SK-N-SH (cell line): ENCODE measurements at regions not wholly inside any gene's neighbourhood (a gene's known extent, or its start where the extent isn't known, plus 50 kb on each side); places are given as distances from the start of the nearest gene placed in this dataset.

Source experiments
- EZH2phosphoT487 ChIP-seq: fragments of 200-600 bp; sonication (generic); IDR thresholded peaks from 2 replicates; pipeline ENCODE4 v1.6.1; 2017; ENCODE audit warnings: low read depth, mixed run types, mild to moderate bottlenecking, antibody characterized with exemption, moderate library complexity, borderline replicate concordance
- GABPA ChIP-seq: IDR thresholded peaks from 2 replicates; pipeline ENCODE4 v1.4.0; 2012; ENCODE audit warnings: low read depth, mild to moderate bottlenecking
- SMC3 ChIP-seq: IDR thresholded peaks from 2 replicates; pipeline ENCODE4 v1.6.1; 2012; ENCODE audit warnings: low read depth, low read length, improper control_type of control experiment
- TF ChIP-seq, protein P1 (sequence below): fragments of 200-600 bp; sonication (generic); IDR thresholded peaks from 2 replicates; pipeline ENCODE4 v1.6.1; 2017; ENCODE audit warnings: antibody characterized with exemption, mild to moderate bottlenecking, moderate library complexity

DNA sequence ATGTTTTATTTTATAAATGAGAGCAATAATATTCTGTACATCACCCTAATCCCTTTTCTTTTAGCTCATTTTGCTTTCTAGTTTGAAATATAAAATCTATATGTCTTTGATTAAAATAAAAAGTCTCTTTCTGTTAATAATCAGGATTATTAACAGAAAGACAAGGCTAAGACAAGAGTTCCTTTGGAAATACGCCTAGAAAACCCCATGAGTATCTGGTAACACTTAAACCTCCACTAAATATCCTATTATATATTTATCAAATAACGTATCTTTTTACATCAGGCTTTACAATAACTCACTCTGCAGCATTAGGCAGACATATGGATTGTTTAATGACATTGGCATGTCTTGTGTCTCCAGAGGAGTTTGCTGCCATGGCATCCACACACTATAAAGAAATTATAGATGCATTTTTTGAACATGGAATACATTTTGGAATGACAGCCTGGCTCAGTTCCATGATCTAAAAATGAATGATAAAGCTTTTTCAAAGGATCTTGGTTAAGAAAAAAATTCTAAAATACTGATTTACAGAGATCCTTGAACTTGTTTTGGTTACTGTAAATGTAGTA is 98.7 kb downstream of the TMEM26 start:
- TF ChIP-seq, protein P1, sequence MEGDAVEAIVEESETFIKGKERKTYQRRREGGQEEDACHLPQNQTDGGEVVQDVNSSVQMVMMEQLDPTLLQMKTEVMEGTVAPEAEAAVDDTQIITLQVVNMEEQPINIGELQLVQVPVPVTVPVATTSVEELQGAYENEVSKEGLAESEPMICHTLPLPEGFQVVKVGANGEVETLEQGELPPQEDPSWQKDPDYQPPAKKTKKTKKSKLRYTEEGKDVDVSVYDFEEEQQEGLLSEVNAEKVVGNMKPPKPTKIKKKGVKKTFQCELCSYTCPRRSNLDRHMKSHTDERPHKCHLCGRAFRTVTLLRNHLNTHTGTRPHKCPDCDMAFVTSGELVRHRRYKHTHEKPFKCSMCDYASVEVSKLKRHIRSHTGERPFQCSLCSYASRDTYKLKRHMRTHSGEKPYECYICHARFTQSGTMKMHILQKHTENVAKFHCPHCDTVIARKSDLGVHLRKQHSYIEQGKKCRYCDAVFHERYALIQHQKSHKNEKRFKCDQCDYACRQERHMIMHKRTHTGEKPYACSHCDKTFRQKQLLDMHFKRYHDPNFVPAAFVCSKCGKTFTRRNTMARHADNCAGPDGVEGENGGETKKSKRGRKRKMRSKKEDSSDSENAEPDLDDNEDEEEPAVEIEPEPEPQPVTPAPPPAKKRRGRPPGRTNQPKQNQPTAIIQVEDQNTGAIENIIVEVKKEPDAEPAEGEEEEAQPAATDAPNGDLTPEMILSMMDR = no peak
- TF ChIP-seq SMC3 (no peak), EZH2phosphoT487 (no peak), GABPA (no peak)
